D721Med (cell line): ENCODE measurements at regions not wholly inside any gene's neighbourhood (a gene's known extent, or its start where the extent isn't known, plus 50 kb on each side); places are given as distances from the start of the nearest gene placed in this dataset.

Experiments used
- DNase-seq: peaks from one replicate; pipeline ENCODE4 v3.0.0; 2011; ENCODE audit warnings: low spot score; ENCODE audit not compliant: insufficient read length
- FAIRE-seq: peaks from 2 replicates; lab custom pipeline; 2011; peaks lifted over from hg19 to GRCh38; lab: Jason Lieb, UNC
- TF ChIP-seq, protein P1 (sequence below): IDR thresholded peaks from 2 replicates; pipeline ENCODE4 v1.5.1; 2012; ENCODE audit warnings: mild to moderate bottlenecking, control low read depth; ENCODE audit not compliant: insufficient read depth; ENCODE audit errors: missing control alignments

DNA sequence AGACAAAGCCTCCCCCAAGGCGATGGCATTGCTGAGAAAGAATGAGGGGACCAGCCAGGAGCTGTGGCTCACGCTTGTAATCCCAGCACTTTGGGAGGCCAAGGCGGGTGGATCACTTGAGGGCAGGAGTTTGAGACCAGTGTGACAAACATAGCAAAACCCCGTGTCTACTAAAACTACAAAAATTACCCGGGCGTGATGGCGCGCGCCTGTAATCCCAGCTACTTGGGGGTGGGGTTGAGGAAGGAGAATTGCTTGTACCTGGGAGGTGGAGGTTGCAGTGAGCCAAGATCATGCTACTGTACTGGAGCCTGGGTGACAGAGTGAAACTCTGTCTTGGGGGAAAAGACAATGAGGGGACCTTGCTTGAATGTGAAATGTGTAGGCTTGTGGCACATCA lies 402.4 kb upstream of the C2CD4B start:
- no peak for FAIRE-seq
- TF ChIP-seq, protein P1, sequence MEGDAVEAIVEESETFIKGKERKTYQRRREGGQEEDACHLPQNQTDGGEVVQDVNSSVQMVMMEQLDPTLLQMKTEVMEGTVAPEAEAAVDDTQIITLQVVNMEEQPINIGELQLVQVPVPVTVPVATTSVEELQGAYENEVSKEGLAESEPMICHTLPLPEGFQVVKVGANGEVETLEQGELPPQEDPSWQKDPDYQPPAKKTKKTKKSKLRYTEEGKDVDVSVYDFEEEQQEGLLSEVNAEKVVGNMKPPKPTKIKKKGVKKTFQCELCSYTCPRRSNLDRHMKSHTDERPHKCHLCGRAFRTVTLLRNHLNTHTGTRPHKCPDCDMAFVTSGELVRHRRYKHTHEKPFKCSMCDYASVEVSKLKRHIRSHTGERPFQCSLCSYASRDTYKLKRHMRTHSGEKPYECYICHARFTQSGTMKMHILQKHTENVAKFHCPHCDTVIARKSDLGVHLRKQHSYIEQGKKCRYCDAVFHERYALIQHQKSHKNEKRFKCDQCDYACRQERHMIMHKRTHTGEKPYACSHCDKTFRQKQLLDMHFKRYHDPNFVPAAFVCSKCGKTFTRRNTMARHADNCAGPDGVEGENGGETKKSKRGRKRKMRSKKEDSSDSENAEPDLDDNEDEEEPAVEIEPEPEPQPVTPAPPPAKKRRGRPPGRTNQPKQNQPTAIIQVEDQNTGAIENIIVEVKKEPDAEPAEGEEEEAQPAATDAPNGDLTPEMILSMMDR, result no peak
- no peak for DNase-seq

DNA sequence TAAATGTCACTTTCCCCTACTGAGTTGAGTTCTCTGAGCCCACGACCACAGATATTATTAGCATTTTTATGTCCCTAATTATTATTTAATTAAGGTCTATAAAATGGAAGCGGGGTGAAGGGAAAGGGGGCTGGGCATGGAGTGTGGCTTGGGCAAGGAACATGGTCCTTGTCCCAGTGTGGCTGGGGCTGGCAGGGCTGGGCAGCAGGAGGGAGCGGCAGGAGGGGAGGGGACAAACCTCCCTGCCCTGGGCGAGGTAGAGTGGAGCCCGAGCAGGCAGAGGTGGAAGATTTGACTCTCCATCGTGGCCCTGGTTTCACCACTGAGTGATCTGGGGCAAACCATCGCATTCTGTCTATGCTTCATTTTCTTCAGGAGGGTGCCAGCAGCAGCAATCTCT lies 402.9 kb upstream of the C2CD4B start:
- no peak for DNase-seq
- TF ChIP-seq, protein P1, result no peak
- FAIRE-seq, result no peak

DNA sequence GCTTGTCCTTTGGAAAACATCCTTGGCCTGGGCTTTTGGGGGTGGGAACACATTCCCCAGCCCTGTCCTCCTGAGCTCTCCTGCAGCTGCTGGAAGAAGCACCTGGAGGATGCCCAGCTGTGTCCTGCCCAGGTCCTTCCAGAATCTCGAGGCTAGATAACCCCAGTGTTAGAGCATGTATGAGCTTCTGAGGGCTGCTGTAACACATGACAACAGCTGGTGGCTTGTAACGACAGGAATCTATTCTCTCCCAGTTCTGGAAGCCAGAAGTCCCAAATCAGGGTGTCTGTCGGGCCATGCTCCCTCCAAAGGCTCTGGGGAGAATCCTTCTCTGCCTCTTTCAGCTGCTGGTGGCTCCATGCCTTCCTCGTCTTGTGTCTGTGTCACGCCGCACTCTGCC lies 403.6 kb upstream of the C2CD4B start:
- DNase-seq (no peak), FAIRE-seq (no peak)
- TF ChIP-seq, protein P1, result no peak

DNA sequence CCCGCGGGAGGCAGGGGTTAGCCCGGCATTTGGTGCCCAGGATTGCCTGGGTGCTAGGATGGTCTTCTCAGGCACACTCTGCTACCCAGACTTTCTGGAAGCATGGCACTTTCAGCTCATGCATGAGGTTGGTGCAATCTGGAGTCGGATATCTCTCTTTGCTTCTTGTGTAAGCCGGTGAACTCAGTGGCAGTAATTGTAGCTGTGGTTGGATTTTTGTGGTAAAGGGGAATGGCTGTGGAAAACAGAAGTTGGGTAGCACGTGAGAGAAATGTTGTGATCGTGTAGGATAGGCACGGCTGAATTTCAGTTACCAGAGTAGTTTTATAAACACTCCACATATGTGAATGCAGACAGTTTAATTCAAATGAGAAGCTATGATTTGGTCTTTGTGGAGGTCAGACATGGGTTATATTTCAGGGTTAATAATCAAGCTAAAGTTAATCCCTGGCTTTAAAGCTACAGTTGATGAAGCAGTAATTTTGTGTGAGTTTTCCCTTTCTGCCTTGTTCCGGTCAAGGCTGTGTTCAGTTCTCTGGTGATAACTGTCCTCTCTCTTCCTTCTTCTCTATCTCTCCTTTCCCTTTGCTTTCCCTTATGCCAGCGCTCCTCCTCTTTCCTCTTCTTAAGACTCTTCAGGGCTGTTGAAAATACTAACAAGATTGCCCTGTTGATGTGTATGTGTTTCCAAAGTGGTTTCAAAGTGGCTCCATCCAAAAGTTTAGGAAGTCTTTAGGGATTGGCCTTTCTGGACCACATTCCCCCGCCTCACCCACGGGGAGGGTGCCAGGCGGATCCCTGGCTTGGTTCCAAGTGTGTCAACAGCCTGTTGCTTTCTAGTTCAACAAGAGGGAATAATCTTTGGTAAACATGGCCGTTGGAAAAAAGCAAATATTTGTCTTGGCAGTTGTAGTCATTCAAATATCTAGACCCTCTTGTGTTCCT lies 404.6 kb upstream of the C2CD4B start:
- TF ChIP-seq, protein P1, result no peak
- DNase-seq, result no peak
- no peak for FAIRE-seq

DNA sequence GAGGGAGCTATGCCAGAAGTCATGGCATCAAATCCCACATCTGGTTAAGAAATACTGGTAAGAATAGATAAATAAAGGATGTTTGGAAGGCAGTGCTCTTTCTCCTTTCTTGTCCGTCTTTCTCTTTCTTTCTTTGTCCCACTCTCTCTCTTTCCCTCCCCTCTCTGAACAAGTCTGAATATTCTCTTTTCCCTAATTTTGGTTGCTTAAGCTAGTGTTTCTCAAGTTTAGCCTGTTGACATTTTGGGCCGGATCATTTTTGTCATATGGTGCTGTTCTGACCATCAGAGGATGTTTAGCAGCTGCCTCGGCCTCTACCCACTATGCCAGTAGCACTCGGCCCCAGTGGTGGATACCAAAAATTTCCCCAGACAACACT lies 405.3 kb upstream of the C2CD4B start:
- TF ChIP-seq, protein P1, result no peak
- DNase-seq (no peak), FAIRE-seq (no peak)

DNA sequence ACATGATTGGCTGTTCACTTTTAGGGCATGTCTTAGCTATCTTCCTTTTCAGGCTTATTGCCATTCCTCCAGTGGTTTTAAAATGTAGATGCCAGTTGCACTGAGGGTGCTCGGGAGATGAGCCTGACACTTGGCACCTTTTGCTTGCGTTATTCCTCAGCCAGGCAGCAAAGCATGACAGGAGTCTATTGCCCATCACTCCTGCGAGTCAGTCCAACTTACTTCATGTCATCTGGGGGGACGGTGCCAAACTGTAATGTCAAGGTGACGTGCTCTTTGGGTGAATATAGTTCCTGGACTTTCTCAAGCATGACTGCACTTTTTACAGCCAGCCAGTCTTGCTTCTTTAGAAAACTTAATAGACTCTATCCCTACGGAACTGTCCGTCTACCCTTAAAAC lies 406.0 kb upstream of the C2CD4B start:
- FAIRE-seq, result no peak
- TF ChIP-seq, protein P1, result no peak
- no peak for DNase-seq

DNA sequence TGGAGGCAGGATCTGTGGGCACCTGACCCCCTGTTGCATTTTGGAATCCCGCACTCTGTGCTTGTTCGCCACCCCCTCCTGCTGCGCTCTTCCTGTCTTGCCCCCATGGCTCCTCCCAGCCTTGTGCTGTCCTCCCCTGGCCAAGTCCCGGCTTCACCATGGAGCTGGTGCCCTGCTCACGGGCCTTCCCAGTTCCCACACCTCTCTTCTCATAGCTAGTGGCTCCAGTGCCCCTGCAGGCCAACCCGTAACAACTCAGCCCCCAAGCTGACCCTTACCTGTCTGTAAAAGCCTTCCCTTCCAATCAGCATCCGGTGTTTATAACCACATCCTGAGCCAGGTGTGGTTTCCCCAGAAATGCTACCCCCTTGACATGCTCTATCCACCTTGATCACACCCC lies 407.7 kb upstream of the C2CD4B start:
- FAIRE-seq, result no peak

More for the DNA sequence above, 407.7 kb upstream of the C2CD4B start:
- DNase-seq, result no peak
- TF ChIP-seq, protein P1, result no peak
